ENCODE measurements at regions not wholly inside any gene's neighbourhood (a gene's known extent, or its start where the extent isn't known, plus 50 kb on each side); places are given as distances from the start of the nearest gene placed in this dataset.
"Not testable (repeated sequence)": the region's sequence is repeated elsewhere in the genome, so short reads cannot be mapped to it uniquely, and the experiment has no call there.

DNA sequence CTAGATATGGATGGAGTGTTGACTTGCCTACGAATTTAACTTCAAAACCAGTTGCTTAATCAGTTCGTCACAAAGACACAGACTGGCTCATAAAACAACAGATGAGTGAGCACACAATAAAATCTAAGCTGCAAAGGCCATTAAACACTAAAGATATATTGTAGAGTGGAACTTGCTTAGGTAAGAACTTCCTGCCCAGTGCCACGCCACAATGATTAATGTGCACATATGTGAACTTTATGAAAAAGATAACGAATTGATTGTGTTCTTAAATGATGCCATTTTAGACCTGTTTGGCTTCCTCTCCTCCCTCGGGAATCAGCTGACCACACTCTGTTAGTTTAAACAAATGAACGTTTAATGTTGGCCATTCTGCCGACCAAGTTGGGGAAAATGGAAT, 2031.3 kb upstream of the CELF4 start:
- no peak for DNase-seq (ENCODE audit: low read depth)

- no peak for DNase-seq (ENCODE audit: low read depth)
Measured at GRCh38 chr18:39596221-39596620, 2030.6 kb upstream of the CELF4 start.

DNA sequence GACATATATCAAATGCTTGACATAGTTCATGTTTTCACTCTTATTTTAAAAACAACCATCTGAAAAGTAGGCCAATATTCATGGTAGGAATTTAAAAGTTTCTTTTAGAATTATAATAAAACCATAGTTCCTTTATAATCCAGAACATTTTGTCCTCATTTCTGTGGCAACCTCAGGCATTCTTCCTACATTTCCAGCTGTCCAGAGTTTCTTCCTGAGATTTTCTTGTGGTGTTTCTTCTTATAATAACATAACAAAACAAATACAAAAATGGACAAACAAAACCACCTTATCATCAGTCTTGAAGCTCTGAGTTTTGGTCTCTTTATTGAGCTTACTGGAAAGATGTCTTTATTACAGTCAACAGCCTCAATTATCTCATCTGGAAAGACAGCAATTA, 2028.6 kb upstream of the CELF4 start:
- DNase-seq (ENCODE audit: low read depth): no peak

DNA sequence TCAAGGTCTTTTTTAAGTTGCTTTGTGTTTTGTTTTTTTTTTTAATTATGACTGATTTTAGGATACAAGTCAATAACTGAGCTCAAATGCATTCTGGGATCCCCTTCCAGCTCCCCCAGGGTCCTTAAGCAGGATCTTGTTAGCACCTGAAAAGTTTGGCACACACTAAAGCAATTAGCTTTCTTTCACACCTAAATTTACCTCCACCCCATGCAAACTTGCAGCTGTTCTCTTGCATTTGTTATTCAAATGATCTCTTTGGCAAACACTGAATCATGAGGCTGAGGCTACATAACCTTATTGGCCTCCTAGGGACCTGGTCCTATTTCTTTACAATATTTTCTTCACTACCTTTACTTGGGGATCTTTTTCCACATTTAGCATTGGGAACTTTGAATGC, 2026.1 kb upstream of the CELF4 start:
- no peak for DNase-seq (ENCODE audit: low read depth)

DNA sequence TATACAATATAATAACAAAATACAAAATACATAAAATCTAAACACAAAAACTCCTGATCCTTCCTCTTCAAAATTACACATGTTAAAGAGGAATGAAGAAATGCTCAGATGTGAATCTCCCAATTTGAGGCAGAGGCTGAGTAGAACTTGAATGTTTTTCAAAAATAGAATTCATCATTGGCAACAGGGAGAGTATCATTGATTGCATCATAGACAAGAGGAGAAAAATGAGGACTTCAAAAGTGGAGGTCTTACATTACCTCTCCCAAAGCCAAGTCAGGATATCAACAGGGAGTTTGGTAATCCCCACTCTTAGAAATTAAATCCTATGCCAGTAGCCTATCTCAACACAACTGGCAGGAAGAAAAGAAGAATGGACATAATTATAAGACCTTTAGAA, 2023.9 kb upstream of the CELF4 start:
- DNase-seq (ENCODE audit: low read depth): no peak

- no peak for DNase-seq (ENCODE audit: low read depth)
Measured at GRCh38 chr18:39587586-39587985, 2022.0 kb upstream of the CELF4 start.

DNA sequence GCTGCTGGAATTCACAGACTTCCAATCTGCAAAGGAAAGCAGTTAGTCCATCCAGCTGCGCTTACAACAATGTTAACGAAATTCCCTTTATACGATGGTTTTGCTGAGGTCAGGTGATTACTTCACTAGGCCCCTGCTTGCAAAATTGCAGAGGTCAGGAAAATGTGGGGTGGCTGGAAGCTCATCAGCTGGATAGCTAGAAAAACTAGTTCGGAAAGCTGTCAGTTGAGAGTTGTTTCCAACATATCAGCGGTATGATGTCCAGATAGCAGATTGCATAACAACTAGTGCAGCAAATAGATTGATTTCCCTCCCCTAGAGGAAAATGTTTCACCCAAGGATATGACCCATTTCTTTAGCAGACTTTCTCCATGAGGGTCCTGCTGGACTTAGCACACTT, 2021.1 kb upstream of the CELF4 start:
- DNase-seq (ENCODE audit: low read depth): no peak

- DNase-seq (ENCODE audit: low read depth): no peak
Measured at GRCh38 chr18:39574897-39575296, 2009.3 kb upstream of the CELF4 start.

- DNase-seq (ENCODE audit: low read depth): no peak
Measured at GRCh38 chr18:39571511-39571910, 2005.9 kb upstream of the CELF4 start.

- not testable (repeated sequence) for DNase-seq (ENCODE audit: low read depth)
Measured at GRCh38 chr18:39565551-39566230, 2000.1 kb upstream of the CELF4 start.

DNA sequence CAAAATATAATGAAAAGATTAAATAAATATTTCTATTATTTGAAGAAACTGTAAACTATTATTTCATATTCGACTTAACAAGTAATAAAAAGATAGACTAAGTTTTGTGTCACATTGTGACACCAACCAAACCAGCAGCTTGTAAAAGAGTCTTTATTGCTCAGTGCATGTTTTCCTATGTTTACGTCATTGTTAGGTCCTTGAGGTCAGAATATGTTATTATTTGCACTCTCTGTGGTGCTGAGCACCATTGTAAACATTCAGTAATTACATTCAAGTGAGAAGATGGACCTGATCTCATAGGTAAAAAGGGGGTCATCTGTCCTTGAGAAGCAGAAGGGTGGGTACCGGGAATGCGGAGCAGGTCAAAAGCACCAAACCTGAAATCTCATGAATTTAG, 1999.1 kb upstream of the CELF4 start:
- DNase-seq (ENCODE audit: low read depth): no peak

GRCh38 chr18:39561126-39561525, 1995.5 kb upstream of the CELF4 start:
- DNase-seq (ENCODE audit: low read depth): no peak

DNA sequence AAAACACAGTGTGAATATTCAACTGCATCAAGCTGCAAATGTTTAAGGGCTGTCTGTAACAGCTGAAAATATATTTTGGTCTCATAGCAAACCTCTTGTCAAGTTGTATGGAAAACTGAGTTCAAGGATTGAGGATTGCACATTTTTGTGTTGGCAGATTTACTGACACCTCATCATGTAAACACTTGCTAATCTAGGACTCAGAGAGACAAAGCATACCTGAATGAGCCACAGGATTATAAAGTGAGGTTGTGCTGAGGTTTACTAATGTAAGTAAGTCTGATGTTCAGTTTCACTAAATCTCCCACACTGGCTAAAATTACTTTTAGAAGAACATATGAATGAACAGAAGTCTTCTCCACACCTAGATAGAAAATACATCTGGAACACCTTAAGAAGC, 1993.1 kb upstream of the CELF4 start:
- DNase-seq (ENCODE audit: low read depth): no peak

DNA sequence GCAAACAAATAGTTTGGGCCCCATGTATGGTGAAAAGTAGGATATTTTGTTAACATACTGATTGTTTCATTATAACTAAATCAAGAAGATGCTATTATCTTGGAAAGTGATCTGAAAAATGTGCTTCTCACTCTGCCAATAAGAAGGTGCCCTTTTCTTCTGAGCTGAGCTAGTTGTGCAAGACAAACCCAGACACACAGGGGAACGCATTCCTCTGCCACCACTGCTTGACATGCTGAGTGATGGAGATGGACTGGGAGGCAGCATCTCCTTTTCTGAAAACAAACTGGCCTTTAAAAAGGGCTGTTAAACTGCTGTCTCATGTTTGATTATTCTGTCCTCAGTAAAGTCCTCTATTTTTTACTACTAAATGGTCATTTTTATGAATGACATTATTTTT, 1989.9 kb upstream of the CELF4 start:
- DNase-seq (ENCODE audit: low read depth): no peak

DNA sequence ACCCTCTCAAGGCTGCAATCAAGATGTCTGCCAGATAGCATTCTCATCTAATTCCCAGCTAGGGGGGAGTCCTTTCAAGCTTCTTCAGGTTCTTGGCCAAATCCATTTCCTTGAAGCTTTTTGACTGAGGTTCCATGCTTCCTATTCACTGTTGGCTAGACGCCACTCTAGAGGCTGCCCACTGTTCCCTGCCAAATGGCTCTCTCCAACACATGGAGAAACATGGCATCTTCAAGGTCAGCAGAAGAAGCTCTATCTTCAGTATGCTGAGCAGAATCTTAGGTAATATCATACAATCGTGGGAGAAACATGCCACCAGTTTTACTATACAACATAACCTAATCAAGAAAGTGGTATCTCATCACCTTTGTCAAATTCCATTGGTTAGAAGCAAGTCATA, 1985.1 kb upstream of the CELF4 start:
- DNase-seq (ENCODE audit: low read depth): no peak

- DNase-seq (ENCODE audit: low read depth): no peak
Measured at GRCh38 chr18:39549144-39549543, 1983.5 kb upstream of the CELF4 start.

DNA sequence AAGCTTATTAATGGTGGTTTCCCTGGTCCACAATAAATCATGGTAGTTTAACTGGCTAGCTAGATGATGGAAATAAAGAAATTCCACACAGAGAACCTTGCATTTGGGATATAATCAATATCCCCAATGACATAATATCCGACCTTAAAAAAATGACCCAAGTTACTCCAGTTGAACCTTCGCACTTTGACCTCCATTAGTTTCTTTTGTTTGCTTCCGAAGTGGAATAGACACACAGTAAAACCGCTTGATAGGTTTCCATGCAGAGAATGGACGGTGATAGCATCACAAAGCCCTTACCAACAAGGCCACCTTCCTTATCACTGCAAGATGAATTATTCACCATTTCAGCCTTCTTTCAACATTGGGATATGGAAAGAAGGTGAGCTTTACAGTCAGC, 1966.1 kb upstream of the CELF4 start:
- DNase-seq (ENCODE audit: low read depth): no peak

- no peak for DNase-seq (ENCODE audit: low read depth)
Measured at GRCh38 chr18:39529358-39529757, 1963.8 kb upstream of the CELF4 start.

GRCh38 chr18:39527465-39527864, 1961.9 kb upstream of the CELF4 start:
- DNase-seq (ENCODE audit: low read depth): no peak

DNA sequence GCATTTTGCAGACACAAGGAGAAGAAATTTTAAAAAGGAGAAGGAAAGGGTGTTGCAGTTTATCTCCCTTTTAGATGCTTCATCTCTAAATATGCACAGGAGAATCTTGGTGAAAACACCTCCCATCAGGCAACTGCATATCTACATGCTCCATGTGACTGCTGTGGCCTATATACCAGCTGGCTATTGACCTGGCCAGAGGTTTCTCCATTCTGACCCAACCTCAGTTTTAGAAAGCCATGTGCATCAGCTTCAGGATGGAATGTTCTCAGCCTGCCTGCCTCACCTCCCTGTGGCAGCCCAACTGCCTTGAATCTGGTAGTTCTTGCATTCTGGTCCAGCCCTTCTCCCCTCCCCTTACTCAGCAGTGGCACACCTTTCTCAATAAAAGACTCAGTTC, 1958.8 kb upstream of the CELF4 start:
- DNase-seq (ENCODE audit: low read depth): no peak

DNA sequence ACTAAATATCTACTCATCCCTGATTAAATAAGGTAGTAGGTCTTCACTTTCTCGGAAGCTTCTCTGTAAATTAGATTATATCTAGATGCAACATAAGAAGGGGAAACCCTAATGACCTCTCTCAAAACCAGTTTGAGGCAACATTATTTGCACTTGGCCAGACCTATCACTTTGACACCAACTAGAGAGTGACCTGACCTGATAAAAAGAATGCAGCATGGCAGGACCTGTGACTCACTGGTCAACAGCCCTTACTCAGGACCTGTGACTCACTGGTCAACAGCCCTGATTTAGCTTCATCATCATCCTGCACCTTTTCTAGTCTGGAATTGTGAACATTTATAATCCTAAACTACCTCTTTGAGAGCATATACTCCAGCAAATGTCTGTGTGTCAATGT, 1957.7 kb upstream of the CELF4 start:
- DNase-seq (ENCODE audit: low read depth): no peak

DNA sequence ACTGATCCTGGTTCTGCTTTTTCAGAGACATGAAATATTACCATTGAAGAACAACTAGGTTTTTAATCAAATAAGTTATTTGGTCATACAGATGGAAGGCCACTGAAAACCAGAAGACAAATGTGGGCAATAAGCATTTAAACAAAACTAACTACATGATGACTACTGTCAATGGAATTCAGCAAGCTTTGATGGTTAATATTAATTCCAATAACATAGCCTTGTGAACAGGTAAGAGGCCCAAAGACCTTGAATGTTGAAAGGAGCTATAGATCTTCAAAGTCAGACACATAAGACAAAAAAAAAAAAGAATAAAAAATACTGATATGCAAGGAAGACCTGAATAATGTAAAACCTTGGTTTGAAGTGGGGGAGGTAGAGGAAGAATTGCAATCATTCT, 1955.6 kb upstream of the CELF4 start:
- DNase-seq (ENCODE audit: low read depth): no peak

DNA sequence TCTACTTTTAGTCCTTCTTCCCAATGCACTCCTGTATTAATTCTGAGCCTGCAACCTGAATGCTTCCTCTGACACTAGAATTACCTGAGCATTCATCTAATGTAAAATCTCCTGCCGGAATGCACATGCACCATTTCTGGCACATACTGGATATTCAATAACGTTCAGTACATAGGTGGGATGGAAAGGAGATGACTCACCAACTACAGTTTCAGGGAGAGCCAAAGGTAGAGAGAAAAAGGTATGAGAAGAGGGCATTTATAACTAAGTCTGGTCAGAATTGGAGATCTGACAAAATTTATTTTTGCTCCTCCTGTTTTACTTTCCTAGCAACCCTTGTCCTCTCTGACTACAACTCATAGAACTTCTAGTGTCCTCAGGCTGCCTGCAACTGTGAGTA, 1954.1 kb upstream of the CELF4 start:
- DNase-seq (ENCODE audit: low read depth): no peak

- no peak for DNase-seq (ENCODE audit: low read depth)
Measured at GRCh38 chr18:39515299-39515698, 1949.7 kb upstream of the CELF4 start.

GRCh38 chr18:39513186-39513585, 1947.6 kb upstream of the CELF4 start:
- DNase-seq (ENCODE audit: low read depth): no peak

All from T-helper 22 cell (primary cell).